ENCODE measurements at regions not wholly inside any gene's neighbourhood (a gene's known extent, or its start where the extent isn't known, plus 50 kb on each side); places are given as distances from the start of the nearest gene placed in this dataset.
"Not testable (repeated sequence)": the region's sequence is repeated elsewhere in the genome, so short reads cannot be mapped to it uniquely, and the experiment has no call there.

DNA sequence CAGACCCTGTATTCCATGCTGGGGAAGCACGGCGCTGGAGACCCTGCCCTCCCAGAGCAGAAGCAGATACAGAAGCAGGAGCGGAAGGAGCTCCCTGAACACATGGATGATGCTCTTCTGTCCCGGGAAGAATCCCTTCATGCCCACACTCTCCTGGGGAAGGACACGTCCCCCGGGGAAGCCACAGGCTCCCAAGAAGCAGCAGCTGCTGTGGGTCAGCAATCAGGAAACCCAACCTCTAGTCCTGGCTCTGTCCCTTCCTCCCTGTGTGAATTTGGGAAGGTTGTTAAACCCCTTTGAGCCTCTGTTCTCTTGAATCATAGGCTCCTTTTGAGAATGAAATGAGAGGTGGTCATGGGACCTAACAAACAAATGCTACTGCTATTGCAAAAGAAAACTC is 176.2 kb upstream of the TPM1 start:
- no peak for DNase-seq (ENCODE audit: low spot score in 2 of 2, unreplicated experiment in 2 of 2)
- H3K4me1 Mint-ChIP-seq = no peaks in the 10 kb centered on the region
- no peaks in the 10 kb centered on the region for H3K36me3 Mint-ChIP-seq
- no peak overlapping the region for H3K27ac Mint-ChIP-seq
- no peak overlapping the region for H3K4me3 Mint-ChIP-seq
- H3K27me3 Mint-ChIP-seq (ENCODE audit: low read depth) = no peaks in the 10 kb centered on the region
- TF ChIP-seq, protein P1, sequence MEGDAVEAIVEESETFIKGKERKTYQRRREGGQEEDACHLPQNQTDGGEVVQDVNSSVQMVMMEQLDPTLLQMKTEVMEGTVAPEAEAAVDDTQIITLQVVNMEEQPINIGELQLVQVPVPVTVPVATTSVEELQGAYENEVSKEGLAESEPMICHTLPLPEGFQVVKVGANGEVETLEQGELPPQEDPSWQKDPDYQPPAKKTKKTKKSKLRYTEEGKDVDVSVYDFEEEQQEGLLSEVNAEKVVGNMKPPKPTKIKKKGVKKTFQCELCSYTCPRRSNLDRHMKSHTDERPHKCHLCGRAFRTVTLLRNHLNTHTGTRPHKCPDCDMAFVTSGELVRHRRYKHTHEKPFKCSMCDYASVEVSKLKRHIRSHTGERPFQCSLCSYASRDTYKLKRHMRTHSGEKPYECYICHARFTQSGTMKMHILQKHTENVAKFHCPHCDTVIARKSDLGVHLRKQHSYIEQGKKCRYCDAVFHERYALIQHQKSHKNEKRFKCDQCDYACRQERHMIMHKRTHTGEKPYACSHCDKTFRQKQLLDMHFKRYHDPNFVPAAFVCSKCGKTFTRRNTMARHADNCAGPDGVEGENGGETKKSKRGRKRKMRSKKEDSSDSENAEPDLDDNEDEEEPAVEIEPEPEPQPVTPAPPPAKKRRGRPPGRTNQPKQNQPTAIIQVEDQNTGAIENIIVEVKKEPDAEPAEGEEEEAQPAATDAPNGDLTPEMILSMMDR (IDR thresholded peaks at IDR 0.05; ENCODE audit: unreplicated experiment) = no peak
- peaks cover 23% of the 10 kb centered on the region for H3K9me3 Mint-ChIP-seq

DNA sequence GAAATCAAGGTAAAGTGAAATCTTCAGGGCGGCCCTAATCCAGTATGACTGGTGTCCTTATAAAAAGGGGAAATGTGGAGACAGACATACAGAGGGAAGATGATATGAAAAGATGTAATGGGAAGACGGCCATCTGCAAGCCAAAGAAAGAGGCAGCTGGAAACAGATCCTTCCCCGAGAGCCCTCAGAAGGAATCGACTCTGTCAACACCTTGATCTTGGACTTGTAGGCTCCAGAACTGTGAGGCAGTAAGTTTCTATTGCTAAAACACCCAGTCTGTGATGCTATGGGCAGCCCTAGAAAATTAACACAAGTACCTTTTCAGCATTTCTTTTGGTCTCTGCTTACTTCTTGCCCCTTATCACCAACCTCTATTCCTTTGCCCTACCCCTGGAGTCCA is 174.7 kb upstream of the TPM1 start:
- TF ChIP-seq, protein P1 (IDR thresholded peaks at IDR 0.05; ENCODE audit: unreplicated experiment) = no peak
- H3K9me3 Mint-ChIP-seq = peaks cover 13% of the 10 kb centered on the region

DNA sequence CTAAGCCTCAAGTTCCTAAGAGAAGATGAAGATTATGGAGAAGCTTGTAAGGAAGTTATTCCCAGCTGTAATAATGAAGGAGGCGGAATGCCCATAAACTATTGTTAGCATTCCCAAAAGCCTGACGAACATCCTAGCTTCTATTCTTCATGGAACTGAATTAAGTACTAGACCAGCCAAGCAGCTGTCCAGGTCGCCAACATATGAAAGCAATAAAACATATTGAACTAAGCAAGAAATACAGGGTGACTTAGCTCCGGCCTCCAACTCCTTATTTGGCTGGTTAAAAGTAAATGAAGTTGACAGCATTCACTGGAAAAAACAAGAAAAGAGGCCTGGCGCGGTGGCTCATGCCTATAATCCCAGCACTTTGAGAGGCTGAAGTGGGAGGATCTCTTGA is 174.0 kb upstream of the TPM1 start:
- peaks cover 9% of the 10 kb centered on the region for H3K9me3 Mint-ChIP-seq

More for the DNA sequence above, 174.7 kb upstream of the TPM1 start:
- H3K36me3 Mint-ChIP-seq = no peaks in the 10 kb centered on the region
- no peak for DNase-seq (ENCODE audit: low spot score in 2 of 2, unreplicated experiment in 2 of 2)
- no peaks in the 10 kb centered on the region for H3K27me3 Mint-ChIP-seq (ENCODE audit: low read depth)
- no peaks in the 10 kb centered on the region for H3K4me1 Mint-ChIP-seq
- H3K4me3 Mint-ChIP-seq = no peak overlapping the region
- no peak overlapping the region for H3K27ac Mint-ChIP-seq

DNA sequence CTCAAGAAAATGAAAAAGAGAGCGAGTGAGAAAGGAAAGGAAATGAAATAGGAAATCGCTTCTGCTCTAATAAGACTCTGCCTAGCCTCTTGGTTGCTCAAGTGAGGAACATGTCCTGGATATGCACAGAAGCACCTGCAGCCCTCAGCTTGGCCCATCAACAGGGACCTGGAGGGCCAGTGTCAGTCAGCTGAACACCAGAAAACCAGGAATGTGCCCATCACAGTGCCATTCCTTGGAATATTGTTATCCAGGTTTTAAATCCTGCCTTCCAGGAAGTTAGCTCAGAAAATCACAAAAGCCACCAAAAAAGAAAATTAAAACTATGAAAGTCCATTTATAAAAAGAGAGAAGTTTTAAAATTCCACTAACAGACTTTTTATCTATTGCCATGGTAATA is 173.4 kb upstream of the TPM1 start:
- Mint-ChIP-seq H3K36me3 (no peaks in the 10 kb centered on the region), H3K27me3 (ENCODE audit: low read depth) (no peaks in the 10 kb centered on the region), H3K4me3 (no peak overlapping the region), H3K27ac (no peak overlapping the region), H3K9me3 (peaks cover 9% of the 10 kb centered on the region), H3K4me1 (no peaks in the 10 kb centered on the region)
- TF ChIP-seq, protein P1 (IDR thresholded peaks at IDR 0.05; ENCODE audit: unreplicated experiment) = no peak
- no peak for DNase-seq (ENCODE audit: low spot score in 2 of 2, unreplicated experiment in 2 of 2)

More for the DNA sequence above, 174.0 kb upstream of the TPM1 start:
- H3K27ac Mint-ChIP-seq = no peak overlapping the region
- H3K4me1 Mint-ChIP-seq = no peaks in the 10 kb centered on the region
- H3K27me3 Mint-ChIP-seq (ENCODE audit: low read depth) = no peaks in the 10 kb centered on the region
- H3K36me3 Mint-ChIP-seq = no peaks in the 10 kb centered on the region
- H3K4me3 Mint-ChIP-seq = no peak overlapping the region
- no peak for DNase-seq (ENCODE audit: low spot score in 2 of 2, unreplicated experiment in 2 of 2)
- TF ChIP-seq, protein P1 (IDR thresholded peaks at IDR 0.05; ENCODE audit: unreplicated experiment) = no peak

DNA sequence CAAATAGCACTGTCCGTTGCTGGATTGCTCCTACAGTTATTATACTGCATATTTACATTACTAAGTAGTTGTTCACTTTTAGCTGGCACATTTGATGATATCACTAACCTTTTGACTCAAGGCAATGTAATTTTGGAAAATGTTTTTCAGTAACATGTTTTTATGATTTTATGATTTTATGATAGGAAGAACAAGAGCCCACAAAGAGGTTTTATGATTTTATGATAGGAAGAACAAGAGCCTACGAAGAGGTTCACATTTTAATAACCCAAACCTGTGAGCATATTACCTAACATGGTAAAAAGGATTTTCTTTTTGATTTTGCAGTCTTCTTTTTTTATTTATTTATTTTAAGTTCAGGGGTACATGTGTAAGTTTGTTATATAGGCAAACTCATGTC is 172.3 kb upstream of the TPM1 start:
- Mint-ChIP-seq H3K4me3 (no peak overlapping the region), H3K4me1 (peaks cover 4% of the 10 kb centered on the region), H3K27me3 (ENCODE audit: low read depth) (no peaks in the 10 kb centered on the region), H3K27ac (no peak overlapping the region), H3K9me3 (peaks cover 9% of the 10 kb centered on the region), H3K36me3 (no peaks in the 10 kb centered on the region)
- TF ChIP-seq, protein P1 (IDR thresholded peaks at IDR 0.05; ENCODE audit: unreplicated experiment) = no peak
- no peak for DNase-seq (ENCODE audit: low spot score in 2 of 2, unreplicated experiment in 2 of 2)

DNA sequence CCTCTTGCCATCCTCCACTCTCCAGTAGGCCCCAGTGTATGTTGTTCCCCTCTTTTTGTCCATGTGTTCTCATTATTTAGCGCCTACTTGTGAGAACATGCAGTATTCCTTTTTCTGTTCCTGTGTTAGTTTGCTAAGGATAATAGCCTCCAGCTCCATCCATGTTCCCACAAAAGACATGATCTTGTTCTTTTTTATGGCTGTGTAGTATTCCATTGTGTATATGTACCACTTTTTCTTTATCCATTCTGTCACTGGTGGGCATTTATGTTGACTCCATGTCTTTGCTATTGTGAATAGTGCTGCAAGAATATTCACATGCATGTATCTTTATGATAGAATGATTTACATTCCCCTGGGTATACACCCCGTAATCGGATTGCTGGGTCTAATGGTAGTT is 171.8 kb upstream of the TPM1 start:
- not testable (repeated sequence) for H3K36me3 Mint-ChIP-seq; H3K27ac Mint-ChIP-seq; H3K27me3 Mint-ChIP-seq (ENCODE audit: low read depth); H3K4me3 Mint-ChIP-seq; H3K4me1 Mint-ChIP-seq; DNase-seq (ENCODE audit: low spot score in 2 of 2, unreplicated experiment in 2 of 2); H3K9me3 Mint-ChIP-seq
